GM12891 (cell line): ENCODE measurements at regions not wholly inside any gene's neighbourhood (a gene's known extent, or its start where the extent isn't known, plus 50 kb on each side); places are given as distances from the start of the nearest gene placed in this dataset.

Source experiments
- PAX5 ChIP-seq: IDR thresholded peaks from 2 replicates; pipeline ENCODE4 v1.6.1; 2011; ENCODE audit warnings: low read length, moderate library complexity, mild to moderate bottlenecking; ENCODE audit not compliant: insufficient read depth, severe bottlenecking
- POLR2A ChIP-seq: IDR thresholded peaks from 2 replicates; pipeline ENCODE4 v1.6.1; 2011; ENCODE audit warnings: low read depth, low read length, control low read depth
- POLR2AphosphoS5 ChIP-seq: IDR thresholded peaks from 2 replicates; pipeline ENCODE4 v1.6.1; 2011; ENCODE audit warnings: low read depth, low read length, control low read depth
- SPI1 ChIP-seq: IDR thresholded peaks from 2 replicates; pipeline ENCODE4 v1.6.1; 2011; ENCODE audit warnings: low read depth, low read length, control low read depth
- TAF1 ChIP-seq: IDR thresholded peaks from 2 replicates; pipeline ENCODE4 v1.6.1; 2011; ENCODE audit warnings: low read depth, low read length, control low read depth

- TF ChIP-seq POLR2A = no peak
- no peak for TF ChIP-seq TAF1
- TF ChIP-seq POLR2AphosphoS5 = no peak
- TF ChIP-seq SPI1 = no peak
- TF ChIP-seq PAX5 = no peak
These were observed 730.5 kb upstream of the MAP3K7 start for GRCh38 chr6:91317247-91317835.
